Astrocyte of the cerebellum (primary cell): ENCODE measurements at regions not wholly inside any gene's neighbourhood (a gene's known extent, or its start where the extent isn't known, plus 50 kb on each side); places are given as distances from the start of the nearest gene placed in this dataset.

ENCODE experiments used
- DNase-seq: peaks from one replicate; pipeline ENCODE4 v3.0.0-alpha.2; 2011; ENCODE audit warnings: low read depth
- H3K4me3 ChIP-seq: 2 replicates; pipeline ENCODE4 v1.5.1; 2011; ENCODE audit warnings: mild to moderate bottlenecking, low read depth, low read length, moderate library complexity
- CTCF ChIP-seq: IDR thresholded peaks from 2 replicates; pipeline ENCODE4 v1.5.1; 2012; ENCODE audit warnings: low read length, low read depth, moderate library complexity, mild to moderate bottlenecking; ENCODE audit errors: missing control alignments
- in situ Hi-C: cut with HindIII; loops from 2 replicates; pipeline ENCODE4 v1.10.0; 2017; ENCODE audit warnings: low sequenced_read_pairs

GRCh38 chr17:5931616-5932015 lies 138.6 kb upstream of the WSCD1 start:
- in situ Hi-C loops: no loop called here

GRCh38 chr17:5933430-5933829 lies 136.7 kb upstream of the WSCD1 start:
- no peak for DNase-seq
- no peak overlapping the region for H3K4me3 ChIP-seq
- in situ Hi-C loops: no loop called here
- TF ChIP-seq CTCF: no peak

More at GRCh38 chr17:5931616-5932015, 138.6 kb upstream of the WSCD1 start:
- no peak for TF ChIP-seq CTCF
- H3K4me3 ChIP-seq: no peak overlapping the region
- DNase-seq: no peak

GRCh38 chr17:5941258-5941657 lies 128.9 kb upstream of the WSCD1 start:
- no peak for TF ChIP-seq CTCF
- H3K4me3 ChIP-seq: no peak overlapping the region
- DNase-seq: no peak
- in situ Hi-C loops: no loop called here

- H3K4me3 ChIP-seq: no peak overlapping the region
- in situ Hi-C loops: no loop called here
- TF ChIP-seq CTCF: no peak
- DNase-seq: no peak
These were observed 127.5 kb upstream of the WSCD1 start for GRCh38 chr17:5942687-5943086.

- in situ Hi-C loops: no loop called here
- no peak for TF ChIP-seq CTCF
These were observed 126.9 kb upstream of the WSCD1 start for GRCh38 chr17:5943232-5943631.

GRCh38 chr17:5943982-5944381 lies 126.2 kb upstream of the WSCD1 start:
- H3K4me3 ChIP-seq: no peak overlapping the region
- in situ Hi-C loops: no loop called here
- no peak for TF ChIP-seq CTCF
- no peak for DNase-seq

More at GRCh38 chr17:5943232-5943631, 126.9 kb upstream of the WSCD1 start:
- H3K4me3 ChIP-seq: no peak overlapping the region
- DNase-seq: no peak

- DNase-seq: no peak
- in situ Hi-C loops: no loop called here
- no peak overlapping the region for H3K4me3 ChIP-seq
- TF ChIP-seq CTCF: no peak
These were observed 122.4 kb upstream of the WSCD1 start for GRCh38 chr17:5947701-5948180.
